GM21367 (cell line): ENCODE measurements at regions not wholly inside any gene's neighbourhood (a gene's known extent, or its start where the extent isn't known, plus 50 kb on each side); places are given as distances from the start of the nearest gene placed in this dataset.

Source experiments
- ATAC-seq: cut with Tn5 transposase; IDR thresholded peaks from one replicate; pipeline ENCODE4 v1.9.1; 2021; ENCODE audit not compliant: unreplicated experiment

GRCh38 chr6:170022827-170023619, 267.9 kb downstream of the DLL1 start:
- ATAC-seq: no peak

DNA sequence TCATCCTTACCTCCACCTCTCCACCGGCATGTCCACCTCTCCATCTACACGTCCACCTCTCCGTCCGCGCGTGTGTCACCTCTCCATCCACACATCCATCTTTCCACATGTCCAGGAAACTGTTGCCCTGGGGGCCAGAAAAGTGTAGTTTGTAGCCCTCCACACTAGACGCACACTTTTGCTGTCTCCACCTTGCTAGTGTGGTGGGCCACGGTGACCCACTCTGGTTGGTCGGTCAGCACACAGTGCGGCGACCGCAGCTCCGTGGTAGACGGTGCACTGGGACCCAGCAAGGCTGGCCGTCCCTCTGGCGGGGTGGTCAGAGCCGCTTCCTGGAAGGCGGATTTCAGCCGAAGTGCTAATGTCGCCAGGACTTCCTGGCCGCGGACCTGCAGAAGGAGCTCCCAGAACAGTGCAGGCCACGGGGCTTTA, 268.6 kb downstream of the DLL1 start:
- ATAC-seq: no peak

- no peak for ATAC-seq
Measured at GRCh38 chr6:170021579-170021978, 269.3 kb downstream of the DLL1 start.

GRCh38 chr6:170019818-170020583, 268.6 kb downstream of the ERMARD start:
- no peak for ATAC-seq

GRCh38 chr6:170018936-170019817, 267.8 kb downstream of the ERMARD start:
- no peak for ATAC-seq

DNA sequence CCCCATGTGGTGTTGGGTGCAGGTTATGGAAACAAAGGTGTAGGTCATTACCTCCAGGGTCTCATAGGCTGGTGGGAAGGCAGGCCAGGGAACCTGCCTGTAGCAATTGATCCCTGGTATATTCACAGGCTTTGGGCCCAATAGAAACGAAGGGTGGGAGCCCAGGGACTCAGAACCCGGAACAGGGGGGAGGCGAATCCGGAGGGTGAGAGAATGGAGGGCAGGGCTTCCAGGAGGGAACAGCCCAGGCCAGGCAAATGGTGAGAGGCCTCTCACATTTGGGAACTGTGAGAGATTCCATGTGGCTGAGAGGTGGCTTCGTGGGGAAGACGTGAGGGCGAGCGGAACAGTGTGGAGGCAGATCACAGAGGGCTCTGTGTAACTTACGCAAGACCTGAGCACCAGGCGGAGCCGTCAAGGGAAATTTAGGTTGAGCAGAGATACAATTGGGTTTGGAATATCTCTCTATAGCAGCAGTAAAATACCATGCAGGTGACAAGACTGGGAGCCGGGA, 267.1 kb downstream of the ERMARD start:
- no peak for ATAC-seq

- no peak for ATAC-seq
Measured at GRCh38 chr6:170017603-170018320, 266.3 kb downstream of the ERMARD start.

GRCh38 chr6:170013815-170014214, 262.4 kb downstream of the ERMARD start:
- ATAC-seq: no peak

- ATAC-seq: no peak
Measured at GRCh38 chr6:170012037-170012330, 260.6 kb downstream of the ERMARD start.

GRCh38 chr6:170011204-170012036, 260.0 kb downstream of the ERMARD start:
- no peak for ATAC-seq

DNA sequence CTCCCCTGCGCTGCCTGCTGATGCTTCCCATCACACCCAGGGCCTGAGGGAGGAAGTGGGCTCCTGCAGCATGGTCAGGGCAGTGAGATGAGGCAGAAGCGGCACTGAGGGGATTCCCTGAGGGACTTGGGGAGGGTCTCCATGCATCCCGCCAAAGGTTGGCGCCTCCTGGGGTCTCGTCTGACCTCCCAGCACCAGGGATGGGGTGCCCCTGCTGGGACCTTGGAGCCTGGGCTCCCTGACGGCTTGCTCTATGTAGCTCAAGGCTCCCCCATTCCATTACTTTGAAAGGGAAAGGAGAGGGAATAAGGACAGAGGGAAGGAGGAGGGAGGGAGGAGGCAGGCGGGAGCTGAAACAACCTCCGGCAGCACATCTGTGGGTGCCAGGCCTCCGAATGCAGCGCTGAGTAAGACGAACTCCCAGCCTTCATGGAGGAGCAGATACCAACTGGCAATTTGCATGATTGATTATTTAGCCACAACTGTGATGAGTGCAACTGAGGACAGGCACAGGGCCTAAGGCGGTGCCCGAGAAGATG, 259.3 kb downstream of the ERMARD start:
- ATAC-seq: no peak

- ATAC-seq: no peak
Measured at GRCh38 chr6:170008294-170008785, 256.9 kb downstream of the ERMARD start.

DNA sequence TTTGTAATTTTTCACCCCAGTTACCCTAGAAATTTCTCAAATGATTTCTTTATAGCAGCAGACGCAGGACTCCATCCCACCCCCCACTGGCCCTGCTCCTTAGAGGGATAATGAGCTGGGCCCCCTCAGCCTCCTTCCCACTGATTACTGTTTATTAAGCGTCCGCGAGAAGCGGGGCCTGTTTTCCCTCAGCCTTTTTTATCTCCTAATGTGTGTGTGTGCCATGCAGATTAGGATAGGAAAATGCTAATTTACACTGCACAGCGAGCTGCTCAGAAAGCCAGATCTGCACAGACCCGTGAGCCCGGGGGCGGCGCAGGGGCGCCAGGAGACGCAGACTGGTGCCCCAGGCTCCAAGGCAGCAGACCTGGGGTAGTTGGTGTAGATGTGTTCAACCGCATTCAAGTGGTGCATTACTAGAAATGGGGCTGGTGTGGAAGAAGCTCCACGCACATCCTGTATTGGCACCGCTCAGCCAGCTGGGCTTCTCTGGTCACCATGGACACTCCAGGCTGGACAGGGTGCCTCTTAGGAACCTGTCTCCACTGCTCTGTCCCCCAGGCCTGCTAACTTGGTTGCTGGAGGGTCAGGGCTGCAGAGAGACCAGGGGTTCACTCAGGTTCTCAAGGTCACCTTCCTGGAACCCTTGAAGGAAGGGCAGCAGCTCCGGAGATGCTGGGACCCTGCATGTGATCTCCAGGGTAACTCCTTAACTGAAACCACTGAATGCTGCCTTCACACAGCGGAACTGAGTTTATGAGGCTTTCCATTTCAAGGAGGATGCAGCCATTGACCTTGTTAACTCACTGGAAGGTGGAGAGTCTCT, 256.3 kb downstream of the ERMARD start:
- no peak for ATAC-seq

DNA sequence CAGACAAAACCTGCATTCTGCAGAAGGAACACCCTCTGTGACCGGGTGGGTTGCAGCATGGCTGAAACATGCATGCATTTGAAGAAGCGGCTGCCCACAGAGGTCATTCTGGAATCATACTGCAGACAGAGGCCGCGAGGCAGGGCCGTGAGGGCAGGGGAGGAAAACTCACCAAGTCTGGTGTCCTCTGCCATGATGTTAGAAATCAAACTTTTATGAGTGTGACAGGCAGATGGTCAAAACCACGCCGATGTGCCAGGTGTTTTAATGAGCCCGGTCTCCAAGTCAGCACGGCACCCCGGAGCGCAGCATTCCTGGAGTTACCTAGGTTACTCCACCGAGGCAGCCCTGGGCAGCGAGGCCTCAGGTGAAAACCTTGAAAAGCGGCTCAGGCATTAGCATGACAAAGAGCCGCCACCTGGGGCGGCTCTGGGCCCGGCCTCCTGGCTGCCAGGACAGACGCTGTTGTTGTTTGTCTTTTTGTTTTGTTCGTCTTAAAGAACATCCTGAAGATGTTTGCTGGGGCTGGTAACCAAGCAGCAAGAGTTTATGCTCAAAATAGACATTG, 255.6 kb downstream of the ERMARD start:
- ATAC-seq: no peak

GRCh38 chr6:170006071-170006899, 254.9 kb downstream of the ERMARD start:
- no peak for ATAC-seq

DNA sequence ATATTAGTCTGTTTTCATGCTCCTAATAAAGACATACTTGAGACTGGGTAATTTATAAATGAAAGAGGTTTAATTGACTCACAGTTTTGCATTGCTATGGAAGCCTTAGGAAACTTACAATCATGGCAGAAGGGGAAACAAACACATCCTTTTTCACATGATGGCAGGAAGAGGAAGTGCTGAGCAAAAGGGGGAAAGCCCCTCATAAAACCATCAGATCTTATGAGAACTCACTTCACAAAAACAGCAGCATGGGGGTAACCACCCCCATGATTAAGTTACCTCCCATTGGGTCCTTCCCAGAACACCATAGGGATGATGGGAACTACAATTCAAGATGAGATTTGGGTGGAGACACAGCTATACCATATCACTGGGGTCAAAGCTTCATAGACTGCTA, 254.2 kb downstream of the ERMARD start:
- ATAC-seq: no peak

- no peak for ATAC-seq
Measured at GRCh38 chr6:170004585-170005210, 253.3 kb downstream of the ERMARD start.
